ENCODE measurements at regions not wholly inside any gene's neighbourhood (a gene's known extent, or its start where the extent isn't known, plus 50 kb on each side); places are given as distances from the start of the nearest gene placed in this dataset.

- Mint-ChIP-seq H3K36me3 (ENCODE audit: low read depth) (peaks cover 7% of the 10 kb centered on the region), H3K27ac (no peak overlapping the region), H3K27me3 (ENCODE audit: low read depth) (peaks cover 4% of the 10 kb centered on the region), H3K9me3 (peaks cover 8% of the 10 kb centered on the region), H3K4me1 (ENCODE audit: low read depth) (peaks cover 11% of the 10 kb centered on the region), H3K4me3 (ENCODE audit: low read depth) (no peak overlapping the region)
- intact Hi-C loops (cut with micrococcal nuclease): no loop called here
- DNase-seq (ENCODE audit: low spot score): no peak
These were observed 63.4 kb upstream of the CLPB start for GRCh38 chr11:72497731-72498130.

- no peaks in the 10 kb centered on the region for H3K36me3 Mint-ChIP-seq (ENCODE audit: low read depth)
These were observed 59.7 kb upstream of the CLPB start for GRCh38 chr11:72494109-72494429.

GRCh38 chr11:72493426-72494108, 59.2 kb upstream of the CLPB start:
- Mint-ChIP-seq H3K9me3 (no peaks in the 10 kb centered on the region), H3K4me1 (ENCODE audit: low read depth) (peaks cover 11% of the 10 kb centered on the region), H3K27ac (no peak overlapping the region), H3K36me3 (ENCODE audit: low read depth) (no peaks in the 10 kb centered on the region), H3K27me3 (ENCODE audit: low read depth) (peaks cover 20% of the 10 kb centered on the region), H3K4me3 (ENCODE audit: low read depth) (no peak overlapping the region)
- DNase-seq (ENCODE audit: low spot score): no peak
- intact Hi-C loops (cut with micrococcal nuclease): no loop called here

More at GRCh38 chr11:72494109-72494429, 59.7 kb upstream of the CLPB start:
- no peak for DNase-seq (ENCODE audit: low spot score)
- Mint-ChIP-seq H3K4me1 (ENCODE audit: low read depth) (peaks cover 11% of the 10 kb centered on the region), H3K27me3 (ENCODE audit: low read depth) (peaks cover 17% of the 10 kb centered on the region), H3K27ac (no peak overlapping the region), H3K9me3 (no peaks in the 10 kb centered on the region), H3K4me3 (ENCODE audit: low read depth) (no peak overlapping the region)
- intact Hi-C loops (cut with micrococcal nuclease): no loop called here

- Mint-ChIP-seq H3K27me3 (ENCODE audit: low read depth) (peaks cover 28% of the 10 kb centered on the region), H3K4me1 (ENCODE audit: low read depth) (peaks cover 11% of the 10 kb centered on the region), H3K9me3 (no peaks in the 10 kb centered on the region), H3K36me3 (ENCODE audit: low read depth) (no peaks in the 10 kb centered on the region), H3K4me3 (ENCODE audit: low read depth) (no peak overlapping the region), H3K27ac (no peak overlapping the region)
- intact Hi-C loops (cut with micrococcal nuclease): no loop called here
- no peak for DNase-seq (ENCODE audit: low spot score)
These were observed 56.7 kb upstream of the CLPB start for GRCh38 chr11:72491001-72491400.

All from activated T-helper 2 cell treated with anti-CD3 and anti-CD28 coated beads, Interferon-gamma antibody, Interleukin-2, Interleukin-4, amounts not matched to agents 10 μg/mL and 5 μg/mL and 100 μg/mL, durations not matched to agents 14 hours and 24 hours and 36 hours (primary cell).